Pancreas (tissue), 10 donors: ENCODE measurements at regions not wholly inside any gene's neighbourhood (a gene's known extent, or its start where the extent isn't known, plus 50 kb on each side); places are given as distances from the start of the nearest gene placed in this dataset.

Source experiments
- ATAC-seq, 4 donors: fragments of 200-7000 bp; cut with Tn5 transposase; one replicate each; pipeline versions ENCODE4 v1.8.0 to v1.9.1; 2020; ENCODE audit warnings: mild to moderate bottlenecking in 4 of 4, moderate library complexity in 4 of 4
- DNase-seq, 6 donors: peaks; one replicate each; pipeline ENCODE4 v3.0.0-alpha.2; 2020
- FAIRE-seq: peaks from 2 replicates; lab custom pipeline; 2012; peaks lifted over from hg19 to GRCh38; lab: Jason Lieb, UNC
- H3K27ac ChIP-seq, 4 donors: fragments of 200-600 bp; sonication (generic); 1 replicate in 3 of 4; 2 replicates in 1 of 4; pipeline versions ENCODE4 v1.5.0 to v1.8.0; 2020
- H3K27me3 ChIP-seq, 4 donors: fragments of 200-600 bp; one replicate each; pipeline ENCODE4 v1.8.0; 2021
- H3K36me3 ChIP-seq, 3 donors: fragments of 200-600 bp; sonication (generic) in 1 of 3; one replicate each; pipeline versions ENCODE4 v1.5.0 to v1.8.0; 2020 to 2021
- H3K4me1 ChIP-seq, 3 donors: fragments of 200-600 bp; one replicate each; pipeline ENCODE4 v1.8.0; 2021
- H3K4me3 ChIP-seq, 4 donors: fragments of 200-600 bp; sonication (generic) in 2 of 4; one replicate each; pipeline versions ENCODE4 v1.5.0 to v1.8.0; 2020 to 2021
- H3K9me3 ChIP-seq, 4 donors: fragments of 200-600 bp; one replicate each; pipeline ENCODE4 v1.8.0; 2021
- WGBS, 2 donors: extraction: QIAGEN DNeasy Blood & Tissue Kit; methylation state at CpG; one replicate each; pipeline ENCODE4 v1.1.7; 2013; 5-methylcytosine and 5-hydroxymethylcytosine counted together
- intact Hi-C, 3 donors: fragments of 100-400 bp; cut with DNase I; formaldehyde crosslinking; loops; one replicate each; pipeline versions ENCODE4 v1.11.1 to v1.14.2; 2022
- TF ChIP-seq, protein P1 (sequence below), 4 donors: fragments of 200-600 bp; sonication (generic) in 3 of 4; IDR thresholded peaks; one replicate each; pipeline versions ENCODE4 v1.5.0 to v1.8.0; 2021; ENCODE audit warnings: antibody characterized with exemption in 4 of 4
- donor health status: healthy with polysubstance abuse.
- donor health status: DM: no; HTN: no; CAD: no; lungs with moderate emphysema.
- donor health status: DM: no; HTN: no; CAD: no.
- donor health status: control.
- donor health status: control.
- donor health status: Bipolar disorder and iron deficiency.
- donor health status: DM: yes; HTN: yes; CAD: no.
- donor health status: DM: no; HTN: no; CAD: no.
- donor health status: DM: no; HTN: no; CAD: no.
- donor health status: DM: yes; HTN: yes; CAD: no.

DNA sequence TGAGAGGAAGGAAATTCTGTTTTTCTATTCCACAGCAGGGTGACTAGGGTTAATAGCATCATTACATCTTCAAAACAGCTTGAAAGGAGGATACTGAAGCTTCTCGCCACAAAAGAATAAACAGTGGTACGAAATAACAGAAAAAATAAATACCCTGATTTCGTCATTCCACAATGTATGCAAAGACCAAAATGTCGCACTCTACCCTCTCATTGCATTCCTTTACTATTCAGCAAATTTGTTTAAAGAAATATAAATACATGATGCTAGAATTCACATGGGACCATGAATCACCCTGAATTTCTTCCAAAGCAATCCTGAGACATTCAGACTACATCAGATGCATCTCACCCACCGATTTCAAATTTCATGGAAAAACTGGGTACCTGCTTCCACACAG is 112.3 kb upstream of the TOP3B start:
- Histone ChIP-seq H3K4me1 (no peaks in the 10 kb centered on the region), H3K4me3 (no peak overlapping the region), H3K27ac (no peak overlapping the region), H3K27me3 (no peaks in the 10 kb centered on the region), H3K36me3 (no peaks in the 10 kb centered on the region), H3K9me3 (no peaks in the 10 kb centered on the region)
- no peak for DNase-seq
- FAIRE-seq: no peak
- ATAC-seq: no peak
- 81 to 93% methylated on average over 5 of the region's 5 CpGs for WGBS, 2 donors
- TF ChIP-seq, protein P1, sequence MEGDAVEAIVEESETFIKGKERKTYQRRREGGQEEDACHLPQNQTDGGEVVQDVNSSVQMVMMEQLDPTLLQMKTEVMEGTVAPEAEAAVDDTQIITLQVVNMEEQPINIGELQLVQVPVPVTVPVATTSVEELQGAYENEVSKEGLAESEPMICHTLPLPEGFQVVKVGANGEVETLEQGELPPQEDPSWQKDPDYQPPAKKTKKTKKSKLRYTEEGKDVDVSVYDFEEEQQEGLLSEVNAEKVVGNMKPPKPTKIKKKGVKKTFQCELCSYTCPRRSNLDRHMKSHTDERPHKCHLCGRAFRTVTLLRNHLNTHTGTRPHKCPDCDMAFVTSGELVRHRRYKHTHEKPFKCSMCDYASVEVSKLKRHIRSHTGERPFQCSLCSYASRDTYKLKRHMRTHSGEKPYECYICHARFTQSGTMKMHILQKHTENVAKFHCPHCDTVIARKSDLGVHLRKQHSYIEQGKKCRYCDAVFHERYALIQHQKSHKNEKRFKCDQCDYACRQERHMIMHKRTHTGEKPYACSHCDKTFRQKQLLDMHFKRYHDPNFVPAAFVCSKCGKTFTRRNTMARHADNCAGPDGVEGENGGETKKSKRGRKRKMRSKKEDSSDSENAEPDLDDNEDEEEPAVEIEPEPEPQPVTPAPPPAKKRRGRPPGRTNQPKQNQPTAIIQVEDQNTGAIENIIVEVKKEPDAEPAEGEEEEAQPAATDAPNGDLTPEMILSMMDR (IDR thresholded peaks at IDR 0.05): no peak
- intact Hi-C loops: no loop called here

DNA sequence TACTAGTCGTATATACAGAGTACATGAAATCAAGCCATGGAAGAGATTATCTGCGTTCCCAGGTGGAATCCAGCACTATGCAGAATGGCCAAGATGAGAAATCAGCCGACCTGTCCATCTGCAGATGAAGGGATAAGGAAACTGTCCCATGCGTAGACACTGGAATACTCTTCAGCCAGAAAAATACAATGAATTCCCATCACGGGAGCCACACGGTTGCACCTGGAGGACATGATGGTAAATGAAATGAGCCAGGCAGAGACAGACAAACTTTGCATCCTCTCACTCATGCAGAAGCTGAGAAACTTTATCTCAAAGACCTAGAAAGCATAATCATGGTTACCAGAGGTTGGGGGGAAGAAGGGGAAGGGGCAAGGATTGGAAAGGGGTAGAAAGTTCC is 111.9 kb upstream of the TOP3B start:
- Histone ChIP-seq H3K27ac (no peak overlapping the region), H3K27me3 (no peaks in the 10 kb centered on the region), H3K36me3 (no peaks in the 10 kb centered on the region), H3K9me3 (no peaks in the 10 kb centered on the region), H3K4me1 (no peaks in the 10 kb centered on the region), H3K4me3 (no peak overlapping the region)
- intact Hi-C loops: no loop called here
- WGBS, 2 donors: 70% methylated on average over 6 of the region's 6 CpGs
- ATAC-seq: no peak
- no peak for FAIRE-seq
- TF ChIP-seq, protein P1 (IDR thresholded peaks at IDR 0.05): no peak
- DNase-seq: no peak

DNA sequence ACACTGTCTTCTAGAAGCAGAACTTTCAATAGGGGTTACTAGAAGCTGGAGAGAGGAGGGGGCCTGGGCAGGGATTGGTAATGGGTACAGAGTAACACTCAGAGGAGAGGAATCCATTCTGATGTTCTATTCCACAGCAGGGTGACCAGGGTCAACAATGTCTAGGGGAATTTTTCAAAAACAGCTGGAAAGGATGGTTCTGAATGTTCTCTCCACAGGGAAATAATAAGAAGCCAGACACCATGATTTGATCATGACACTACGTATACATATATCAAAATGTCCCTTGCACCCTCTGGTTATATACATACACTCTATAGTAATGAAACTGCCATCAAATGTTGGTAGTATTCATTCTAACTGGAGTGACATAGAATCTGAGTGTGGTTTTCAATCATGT is 111.2 kb upstream of the TOP3B start:
- H3K9me3 ChIP-seq: no peaks in the 10 kb centered on the region
- WGBS, 2 donors: 56 to 74% methylated on average over 1 of the region's 1 CpG
- no peaks in the 10 kb centered on the region for H3K36me3 ChIP-seq
- DNase-seq (no peak), FAIRE-seq (no peak), ATAC-seq (no peak)
- H3K27me3 ChIP-seq: no peaks in the 10 kb centered on the region
- H3K27ac ChIP-seq: no peak overlapping the region
- intact Hi-C loops: no loop called here
- H3K4me3 ChIP-seq: no peak overlapping the region
- no peaks in the 10 kb centered on the region for H3K4me1 ChIP-seq
- TF ChIP-seq, protein P1 (IDR thresholded peaks at IDR 0.05): no peak

DNA sequence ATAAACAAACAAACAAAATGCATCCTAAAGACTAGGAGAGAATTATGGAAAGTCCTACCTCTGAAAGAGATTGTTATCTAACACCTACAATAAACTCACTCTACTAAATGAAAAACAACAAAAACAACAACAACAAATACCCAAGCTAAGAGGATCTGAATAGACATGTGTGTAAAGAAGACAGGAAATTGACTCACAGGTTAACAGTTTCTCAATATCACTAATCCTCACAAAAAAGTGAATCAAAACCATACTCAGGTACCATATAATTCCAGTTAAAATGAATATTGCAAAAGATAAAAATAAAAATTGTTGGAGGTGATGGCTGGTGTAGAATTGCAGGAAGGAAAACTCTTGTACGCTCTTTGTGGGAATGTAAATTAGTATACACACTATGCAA is 110.4 kb upstream of the TOP3B start:
- intact Hi-C loops: no loop called here

DNA sequence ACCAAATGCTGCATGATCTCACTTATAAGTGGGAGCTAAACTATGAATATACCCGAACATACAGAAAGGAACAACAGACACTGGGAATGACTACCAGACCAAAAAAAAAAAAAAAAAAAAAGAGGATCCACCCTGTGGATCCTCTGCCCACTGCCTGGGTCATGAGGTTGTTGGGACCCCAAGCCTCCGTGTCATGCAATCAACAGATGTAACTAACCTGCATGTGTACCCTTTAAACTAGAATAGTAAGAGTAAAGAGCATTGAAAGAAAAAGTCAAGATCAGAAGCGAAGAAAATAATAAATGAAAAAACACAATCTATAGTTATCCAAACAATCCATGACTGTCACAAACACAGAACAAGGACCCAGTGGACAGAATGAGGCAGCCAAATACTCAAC is 109.5 kb upstream of the TOP3B start:
- Histone ChIP-seq H3K36me3 (no peaks in the 10 kb centered on the region), H3K4me3 (no peak overlapping the region), H3K27me3 (no peaks in the 10 kb centered on the region), H3K27ac (no peak overlapping the region), H3K4me1 (no peaks in the 10 kb centered on the region), H3K9me3 (no peaks in the 10 kb centered on the region)
- TF ChIP-seq, protein P1 (IDR thresholded peaks at IDR 0.05): no peak
- 76 to 82% methylated on average over 3 of the region's 3 CpGs for WGBS, 2 donors
- FAIRE-seq (no peak), DNase-seq (no peak), ATAC-seq (no peak)
- intact Hi-C loops: no loop called here

More for the DNA sequence above, 110.4 kb upstream of the TOP3B start:
- FAIRE-seq (no peak), ATAC-seq (no peak), DNase-seq (no peak)
- Histone ChIP-seq H3K9me3 (no peaks in the 10 kb centered on the region), H3K36me3 (no peaks in the 10 kb centered on the region), H3K27ac (no peak overlapping the region), H3K4me3 (no peak overlapping the region), H3K27me3 (no peaks in the 10 kb centered on the region), H3K4me1 (no peaks in the 10 kb centered on the region)
- TF ChIP-seq, protein P1 (IDR thresholded peaks at IDR 0.05): no peak
- WGBS, 2 donors: 90 to 98% methylated on average over 1 of the region's 1 CpG
